Activated T-helper 9 cell treated with anti-CD3 and anti-CD28 coated beads, Interleukin-2, amount 50 U/mL, for 16 hours (primary cell): ENCODE measurements at regions not wholly inside any gene's neighbourhood (a gene's known extent, or its start where the extent isn't known, plus 50 kb on each side); places are given as distances from the start of the nearest gene placed in this dataset.

Experiments
- DNase-seq: peaks from one replicate; pipeline ENCODE4 v3.0.0-alpha.2; 2020; ENCODE audit warnings: low read depth

DNA sequence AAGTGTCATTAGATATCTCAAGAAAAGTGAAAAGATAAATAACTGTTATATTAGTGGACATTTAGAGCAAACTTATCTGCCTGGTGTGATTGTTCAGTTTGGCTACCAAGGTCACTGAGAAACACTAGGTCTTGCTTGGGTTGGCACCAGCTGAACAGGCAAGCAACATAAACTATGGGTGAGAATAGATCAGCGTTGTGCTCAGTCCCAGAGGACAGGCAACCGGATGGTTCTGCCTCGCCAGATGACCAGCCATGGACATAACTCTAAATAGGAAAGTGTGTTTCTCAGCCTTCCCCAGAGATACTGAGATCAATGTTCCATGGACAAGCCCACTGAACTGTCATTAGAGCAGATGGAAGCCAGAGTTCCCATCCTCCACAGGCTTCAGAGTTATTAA, 203.4 kb upstream of the VRK2 start:
- no peak for DNase-seq

DNA sequence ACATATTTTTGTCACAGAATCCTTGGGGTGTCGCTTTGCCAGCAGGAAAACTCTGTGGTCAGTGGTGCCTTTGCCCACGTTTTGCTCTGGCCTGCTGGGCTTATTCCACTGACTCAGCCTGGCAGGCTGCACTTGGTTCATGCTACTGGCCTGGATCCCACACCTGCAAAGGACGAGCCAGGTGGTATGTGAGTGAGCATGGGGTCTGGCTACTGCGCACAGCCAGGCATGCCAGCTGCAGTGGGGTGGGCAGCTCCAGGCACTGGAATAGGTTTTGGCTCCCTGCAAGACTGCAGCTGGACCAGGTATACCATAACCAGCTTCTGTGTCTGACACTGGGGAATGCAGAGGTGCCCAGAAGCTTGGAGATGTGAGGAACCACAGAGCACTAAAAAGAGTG, 197.9 kb upstream of the VRK2 start:
- DNase-seq = no peak

DNA sequence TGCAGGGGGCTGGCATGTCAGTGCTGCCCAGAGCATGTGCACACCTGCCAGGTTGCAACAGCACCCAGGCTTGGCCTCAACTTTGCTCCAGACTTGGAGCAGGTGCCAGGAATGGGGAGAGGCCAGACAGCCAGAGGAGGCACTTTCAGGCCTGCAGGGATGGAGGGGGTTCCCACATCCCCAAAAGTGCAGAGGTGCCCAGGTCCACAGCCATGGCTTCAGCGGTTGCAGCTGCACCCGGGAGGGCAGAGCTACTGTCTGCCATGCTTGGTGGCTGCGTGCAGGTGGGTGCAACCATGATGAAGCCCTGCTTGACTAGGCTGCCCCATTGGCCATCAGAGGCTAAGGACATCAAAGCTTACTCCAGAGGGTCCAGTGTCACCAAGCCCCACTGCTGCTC, 196.8 kb upstream of the VRK2 start:
- DNase-seq = no peak

- no peak for DNase-seq
Measured at GRCh38 chr2:57850415-57851130, 196.0 kb upstream of the VRK2 start.

- no peak for DNase-seq
Measured at GRCh38 chr2:57855212-57855611, 191.4 kb upstream of the VRK2 start.

DNA sequence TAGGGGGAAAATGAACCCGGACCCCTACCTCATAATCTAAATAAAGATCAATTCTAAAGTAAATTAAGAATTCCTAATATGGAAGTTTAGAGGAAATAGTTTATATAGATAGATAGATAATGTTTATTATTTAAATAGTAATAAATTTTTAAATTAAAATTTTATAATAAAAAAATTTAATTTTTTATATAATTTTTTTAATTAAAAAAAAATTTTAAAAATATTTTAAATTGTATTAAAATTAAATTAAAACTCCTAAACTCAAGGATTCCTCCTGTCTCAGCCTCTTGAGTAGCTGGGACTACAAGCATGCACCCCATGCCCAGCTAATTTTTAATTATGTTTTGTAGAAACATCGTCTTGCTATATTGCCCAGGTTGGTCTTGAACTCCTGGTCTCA, 186.9 kb upstream of the VRK2 start:
- DNase-seq = no peak

GRCh38 chr2:57862153-57862552, 184.5 kb upstream of the VRK2 start:
- DNase-seq = no peak

DNA sequence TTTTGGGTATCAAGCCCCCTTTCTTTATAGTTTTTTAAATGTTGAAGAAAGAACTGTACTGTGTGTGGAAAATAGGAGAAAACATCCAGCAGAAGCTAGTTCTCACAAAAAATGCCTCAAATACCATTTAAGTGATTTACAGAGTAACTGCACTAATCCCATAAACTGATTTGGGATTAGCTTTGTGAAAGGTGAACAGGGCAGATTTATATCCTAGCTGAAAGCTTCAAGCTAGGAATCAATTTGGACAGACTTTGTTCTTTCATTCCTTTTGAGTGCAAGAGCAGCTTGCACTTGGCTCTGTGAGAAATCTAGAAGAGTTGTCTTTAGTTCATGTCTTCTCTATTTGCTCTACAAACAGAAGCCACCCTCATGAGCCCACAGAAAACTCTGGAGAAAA, 183.9 kb upstream of the VRK2 start:
- DNase-seq = no peak

- no peak for DNase-seq
Measured at GRCh38 chr2:57864926-57865325, 181.7 kb upstream of the VRK2 start.

DNA sequence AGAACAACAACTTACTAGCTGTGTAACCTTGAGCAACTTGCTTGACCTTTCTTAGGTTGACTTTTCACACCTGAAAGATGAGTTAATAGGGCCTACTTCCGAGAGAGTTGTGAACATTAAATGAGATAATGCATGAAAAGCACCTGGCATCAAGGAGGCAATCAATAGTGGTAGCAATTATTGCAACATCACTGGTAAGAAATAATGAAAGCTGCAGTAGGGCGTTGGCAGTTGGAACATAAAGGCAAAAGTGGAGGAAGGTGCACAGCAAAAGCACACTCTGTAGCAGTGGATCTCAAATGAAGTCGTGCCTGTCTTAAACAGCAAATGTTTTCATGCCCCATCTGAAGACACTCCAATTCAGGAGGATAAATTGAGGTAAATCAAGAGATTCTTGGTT, 178.9 kb upstream of the VRK2 start:
- DNase-seq = no peak

DNA sequence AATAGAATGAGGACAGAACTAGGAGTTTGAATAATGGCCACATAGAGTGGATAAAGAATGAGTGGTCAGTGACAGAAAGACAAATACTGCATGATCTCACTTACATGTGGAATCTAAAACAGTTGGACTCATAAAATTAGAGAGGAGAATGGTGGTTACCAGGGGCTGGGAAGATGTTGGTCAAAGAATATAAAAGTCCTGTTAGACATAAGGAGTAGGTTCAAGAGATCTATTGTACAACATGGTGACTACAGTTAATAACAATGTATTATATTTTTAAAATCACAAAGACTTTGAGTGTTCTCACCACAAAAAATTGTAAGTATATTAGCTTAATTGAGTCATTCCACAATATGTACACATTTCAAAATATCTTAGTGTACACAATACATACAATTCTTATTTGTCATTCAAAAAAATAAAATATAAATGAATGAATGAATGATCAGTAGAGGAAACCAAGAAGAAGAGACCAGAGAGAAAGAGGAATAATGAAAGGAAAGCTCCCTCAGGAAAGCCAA, 177.9 kb upstream of the VRK2 start:
- no peak for DNase-seq

DNA sequence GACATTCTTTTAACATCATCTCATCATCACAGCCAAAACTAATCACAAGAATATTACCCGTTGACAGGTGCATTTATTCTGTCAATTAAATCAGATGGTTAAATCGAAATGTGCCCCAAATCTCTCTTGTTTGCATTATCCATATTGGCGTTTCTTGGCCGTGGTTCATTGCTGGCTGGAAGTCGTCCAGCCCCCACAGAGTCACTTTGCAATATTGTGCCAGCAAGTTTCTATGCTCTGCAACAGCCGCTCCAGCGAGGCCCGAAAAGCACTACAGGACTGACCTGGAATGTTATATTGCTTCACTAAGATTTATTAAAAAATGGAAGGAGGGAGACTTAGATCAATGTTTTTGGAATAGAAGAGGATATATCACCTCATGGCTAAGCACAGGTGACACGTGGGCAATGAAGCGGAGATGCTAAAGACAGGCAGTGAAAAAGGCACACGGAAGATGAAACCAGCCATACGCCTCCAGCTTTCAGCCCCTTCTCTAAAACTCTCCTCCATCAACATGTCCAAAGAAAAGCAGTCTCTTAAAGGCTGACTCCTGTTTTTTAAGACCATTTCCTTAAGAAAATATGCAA, 176.8 kb upstream of the VRK2 start:
- no peak for DNase-seq

- no peak for DNase-seq
Measured at GRCh38 chr2:57876313-57876712, 170.3 kb upstream of the VRK2 start.

DNA sequence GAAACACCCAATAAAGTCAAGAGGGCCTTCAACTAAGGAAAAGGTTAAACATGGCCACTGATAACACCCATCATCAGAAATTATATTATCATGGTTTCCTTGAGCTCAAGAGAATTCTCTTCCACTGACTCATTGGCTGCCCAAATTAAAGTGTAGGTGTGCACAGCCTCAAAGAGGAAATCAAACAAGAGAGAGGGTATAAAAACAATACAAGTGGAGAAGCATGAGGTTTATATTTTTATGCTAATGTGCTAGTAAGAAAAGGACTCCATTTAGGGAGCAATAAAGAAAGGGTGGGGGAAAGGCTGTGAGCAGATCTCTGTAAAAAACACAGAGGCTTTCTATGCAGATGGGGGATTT, 168.8 kb upstream of the VRK2 start:
- no peak for DNase-seq

DNA sequence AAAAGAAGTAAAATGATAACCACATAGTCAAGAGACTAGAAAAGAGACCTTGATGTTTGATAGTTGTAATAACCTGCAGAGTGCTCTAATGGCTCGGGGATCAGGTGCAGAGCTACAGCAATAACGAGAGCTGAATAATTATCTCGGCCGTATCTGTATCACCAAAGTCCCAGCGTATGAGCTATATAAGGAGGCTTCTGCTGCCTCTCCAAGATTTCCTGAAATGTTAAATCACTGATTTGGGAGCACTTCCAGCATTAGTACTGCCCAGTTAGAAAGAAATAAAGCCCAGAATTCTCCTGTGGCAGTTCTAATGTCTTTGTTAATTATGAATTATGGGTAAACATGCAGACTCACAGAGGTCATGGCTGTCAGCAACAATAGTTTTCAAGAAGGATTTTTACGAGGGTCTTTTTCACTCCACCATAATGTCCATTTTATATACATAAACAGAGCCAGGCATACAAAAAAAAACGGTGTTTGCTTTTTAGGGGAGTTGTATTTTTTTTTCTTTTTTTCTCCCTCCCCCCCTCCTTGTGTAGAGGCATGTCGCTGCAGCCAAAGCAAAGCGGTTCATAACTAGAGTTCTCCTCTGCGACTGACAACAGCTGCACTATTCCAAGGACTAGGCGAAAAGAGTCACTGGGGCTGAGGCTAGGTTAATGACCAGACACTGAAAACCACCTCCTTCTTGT, 168.3 kb upstream of the VRK2 start:
- no peak for DNase-seq

DNA sequence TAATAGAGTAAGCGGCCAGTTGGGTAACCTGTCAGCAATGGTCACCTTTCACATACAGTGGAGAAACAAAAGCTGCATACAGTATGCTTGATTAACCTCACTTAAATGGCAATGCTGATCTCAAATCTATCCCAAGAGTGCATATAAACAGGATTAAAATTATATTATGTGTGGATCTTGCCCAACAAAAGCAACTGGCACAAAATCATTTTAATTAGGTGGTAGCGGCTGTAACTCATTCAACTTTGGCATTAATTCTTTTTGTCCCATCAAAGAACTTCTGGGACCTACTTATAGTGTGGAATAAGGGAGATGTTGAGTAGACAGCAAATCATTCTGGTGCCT, 167.8 kb upstream of the VRK2 start:
- no peak for DNase-seq

- DNase-seq = no peak
Measured at GRCh38 chr2:57880446-57880845, 166.2 kb upstream of the VRK2 start.

- DNase-seq = no peak
Measured at GRCh38 chr2:57880967-57881366, 165.6 kb upstream of the VRK2 start.

DNA sequence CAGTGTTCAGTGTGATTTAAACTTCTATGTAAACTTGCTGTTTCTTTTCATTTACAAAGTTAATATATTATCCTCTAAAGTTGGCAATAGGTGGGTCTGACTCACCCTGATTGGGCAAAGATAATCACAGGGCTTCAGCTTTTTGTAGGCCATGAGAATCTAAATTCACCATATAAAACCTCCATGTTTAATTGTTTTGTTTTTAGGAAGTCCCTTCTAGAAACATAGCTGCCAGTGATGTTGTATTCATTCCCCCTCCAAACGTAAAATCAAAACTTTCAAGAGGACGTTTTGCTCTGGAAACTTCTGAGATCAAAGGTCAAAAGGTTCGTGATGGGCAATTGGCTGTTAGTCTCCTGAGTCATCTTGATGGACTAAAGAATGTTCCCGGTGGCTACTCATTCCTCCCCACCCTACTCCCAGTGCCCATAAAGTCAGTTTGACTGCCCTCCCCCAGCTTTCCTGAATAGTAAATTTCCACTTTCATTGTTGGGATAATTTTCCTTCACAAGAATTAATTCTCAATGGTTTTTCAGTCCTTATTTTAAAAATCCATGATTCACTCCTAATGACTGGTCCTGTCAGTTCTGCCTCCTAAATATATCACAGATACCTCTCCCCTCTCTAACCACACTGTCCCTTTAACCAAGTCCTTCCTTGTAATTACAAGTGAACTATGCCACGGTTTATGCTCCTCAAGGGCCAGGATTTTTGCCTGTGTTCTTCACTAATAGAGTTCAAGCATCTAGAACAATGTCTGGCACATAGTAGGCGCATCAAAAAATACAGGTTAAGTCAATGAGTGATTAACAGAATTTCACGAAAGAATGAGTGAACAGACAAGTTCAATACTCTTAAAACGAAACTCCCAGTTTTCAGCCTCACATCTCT, 164.4 kb upstream of the VRK2 start:
- no peak for DNase-seq

DNA sequence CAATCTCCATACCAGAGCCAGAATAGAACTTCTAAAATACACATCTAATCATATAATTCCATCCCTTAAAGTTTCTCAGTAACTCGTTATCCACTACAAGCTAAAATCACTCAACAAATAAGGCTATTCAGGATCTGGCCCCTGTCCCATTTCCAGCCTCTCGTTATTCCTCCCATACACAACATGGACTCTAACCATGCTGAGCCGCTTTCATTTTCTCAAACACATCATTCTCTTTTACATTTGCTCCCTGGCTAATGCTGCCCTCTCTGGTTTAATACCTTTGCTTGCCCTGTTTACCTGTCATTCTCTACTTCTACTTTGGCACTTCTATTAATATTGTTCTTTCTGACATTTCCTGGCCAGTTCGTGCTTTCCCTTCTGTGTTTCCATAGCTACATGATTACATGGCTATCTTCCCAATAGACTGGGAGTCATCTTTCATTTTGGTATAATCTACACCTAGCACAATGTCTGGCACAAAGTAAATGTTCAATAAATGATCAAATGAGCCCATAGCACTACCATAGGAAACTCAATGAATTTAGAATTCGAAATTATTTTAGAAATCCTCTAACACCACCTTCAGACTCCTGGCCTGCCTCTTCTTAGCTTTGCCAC, 163.6 kb upstream of the VRK2 start:
- DNase-seq = no peak

DNA sequence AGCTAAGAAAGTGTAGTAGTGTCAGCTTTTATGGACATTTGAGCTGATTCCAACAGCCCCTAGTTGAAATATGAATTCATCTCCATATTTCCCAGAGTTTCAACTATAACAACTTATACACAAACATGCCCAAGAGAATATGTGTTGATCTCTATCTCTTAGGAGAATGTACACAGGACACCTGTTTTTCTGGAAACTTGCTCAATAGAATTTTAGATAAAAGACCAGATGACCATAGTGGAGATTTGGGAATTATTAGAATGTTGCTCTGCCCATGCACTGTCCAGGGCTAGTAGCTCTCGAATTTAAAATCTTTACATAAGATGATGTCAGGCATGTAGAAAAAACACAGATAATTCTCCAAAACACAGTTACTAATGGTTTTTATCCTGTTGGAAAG, 162.3 kb upstream of the VRK2 start:
- DNase-seq = no peak

DNA sequence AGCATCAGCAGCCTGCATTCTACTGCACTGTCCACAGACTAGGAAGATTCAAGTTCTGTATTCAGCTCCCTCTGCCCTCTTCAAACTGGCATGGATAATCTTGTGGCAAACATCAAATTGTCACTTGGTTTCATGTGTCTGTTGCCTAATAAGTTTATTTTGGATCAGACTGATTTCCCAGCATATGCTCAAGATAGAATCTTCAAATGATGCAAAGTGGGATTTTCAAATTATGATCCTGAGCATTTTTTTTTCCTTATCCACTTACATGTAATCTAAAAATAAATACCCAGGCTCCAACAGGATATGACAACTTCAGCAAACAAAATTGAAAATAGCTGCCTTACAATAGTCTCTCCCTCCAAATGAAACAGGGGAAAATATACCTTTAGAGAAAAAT, 160.9 kb upstream of the VRK2 start:
- no peak for DNase-seq
